Skeletal muscle tissue (tissue), 3 donors: ENCODE measurements at regions not wholly inside any gene's neighbourhood (a gene's known extent, or its start where the extent isn't known, plus 50 kb on each side); places are given as distances from the start of the nearest gene placed in this dataset.

Experiments
- H3K27ac ChIP-seq: one replicate; pipeline ENCODE4 v1.7.0; 2013; ENCODE audit warnings: mild to moderate bottlenecking, low read depth, low read length, inconsistent platforms
- H3K27me3 ChIP-seq, 3 donors: one replicate each; pipeline ENCODE4 v1.7.0; 2013; ENCODE audit warnings: low read length in 3 of 3; ENCODE audit not compliant: control insufficient read depth in 3 of 3, insufficient read depth in 3 of 3
- H3K36me3 ChIP-seq, 3 donors: one replicate each; pipeline ENCODE4 v1.7.0; 2013; ENCODE audit warnings: low read length in 3 of 3; ENCODE audit not compliant: control insufficient read depth in 3 of 3, insufficient read depth in 3 of 3
- H3K4me1 ChIP-seq, 3 donors: one replicate each; pipeline ENCODE4 v1.7.0; 2013; ENCODE audit warnings: low read length in 3 of 3, mild to moderate bottlenecking in 3 of 3; ENCODE audit not compliant: control insufficient read depth in 3 of 3, insufficient read depth in 3 of 3
- H3K4me3 ChIP-seq, 3 donors: one replicate each; pipeline ENCODE4 v1.7.0; 2013; ENCODE audit warnings: low read length in 3 of 3
- H3K9ac ChIP-seq, 3 donors: one replicate each; pipeline ENCODE4 v1.7.0; 2013; ENCODE audit warnings: low read length in 3 of 3, mild to moderate bottlenecking in 3 of 3, moderate library complexity in 2 of 3, low read depth in 1 of 3
- H3K9me3 ChIP-seq, 3 donors: one replicate each; pipeline ENCODE4 v1.7.0; 2013; ENCODE audit warnings: low read length in 3 of 3; ENCODE audit not compliant: control insufficient read depth in 3 of 3
- donor health status: Osteomylitis.

DNA sequence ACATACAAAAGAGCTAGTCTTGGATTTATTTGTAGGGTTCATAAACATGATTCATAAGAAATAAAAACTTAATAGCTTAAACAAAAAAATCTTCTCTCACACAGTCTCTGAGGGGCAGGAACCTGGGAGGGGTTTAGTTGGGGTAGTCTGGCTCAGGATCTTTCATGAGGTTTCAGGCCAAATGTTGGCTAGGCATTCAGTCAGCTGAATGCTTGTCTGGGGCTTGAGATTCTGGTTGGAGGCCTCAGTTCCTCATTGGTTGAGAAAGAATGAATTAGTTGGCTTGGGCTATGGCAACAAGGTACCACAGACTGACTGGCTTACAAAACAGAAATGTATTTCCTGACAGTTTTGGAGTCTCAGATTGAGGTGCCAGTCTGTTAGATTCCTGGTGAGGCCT, 74.3 kb downstream of the ANKRD7 start:
- no peaks in the 10 kb centered on the region for H3K27me3 ChIP-seq
- H3K4me1 ChIP-seq = no peaks in the 10 kb centered on the region
- no peak overlapping the region for H3K9ac ChIP-seq
- no peak overlapping the region for H3K27ac ChIP-seq
- H3K36me3 ChIP-seq = no peaks in the 10 kb centered on the region
- no peaks in the 10 kb centered on the region for H3K9me3 ChIP-seq
- H3K4me3 ChIP-seq = no peak overlapping the region

- Histone ChIP-seq H3K9ac (no peak overlapping the region), H3K9me3 (no peaks in the 10 kb centered on the region), H3K27me3 (no peaks in the 10 kb centered on the region), H3K36me3 (no peaks in the 10 kb centered on the region), H3K4me3 (no peak overlapping the region), H3K27ac (no peak overlapping the region), H3K4me1 (no peaks in the 10 kb centered on the region)
Observed at GRCh38 chr7:118300177-118300576, 75.7 kb downstream of the ANKRD7 start.

DNA sequence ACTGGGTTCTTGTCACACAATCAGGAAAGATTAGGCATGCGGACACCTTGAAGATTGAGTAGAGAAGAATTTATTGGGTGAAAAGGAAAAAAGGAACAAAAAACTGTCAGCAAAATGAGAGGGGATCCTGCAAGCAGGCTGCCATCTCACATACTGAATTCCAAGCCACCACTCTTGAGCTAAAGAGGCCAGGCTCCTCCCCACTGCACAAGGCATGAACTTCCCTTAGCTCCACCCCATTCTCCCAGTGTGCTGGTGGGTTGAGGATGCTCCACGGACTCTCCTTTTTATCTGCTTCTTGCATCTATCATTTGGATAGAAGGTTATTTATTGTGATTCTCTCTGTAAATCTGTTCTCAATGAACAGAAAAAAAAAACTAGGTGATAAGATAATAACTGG, 79.6 kb downstream of the ANKRD7 start:
- Histone ChIP-seq H3K27me3 (no peaks in the 10 kb centered on the region), H3K36me3 (no peaks in the 10 kb centered on the region), H3K9ac (no peak overlapping the region), H3K27ac (no peak overlapping the region), H3K4me3 (no peak overlapping the region), H3K4me1 (no peaks in the 10 kb centered on the region), H3K9me3 (no peaks in the 10 kb centered on the region)

DNA sequence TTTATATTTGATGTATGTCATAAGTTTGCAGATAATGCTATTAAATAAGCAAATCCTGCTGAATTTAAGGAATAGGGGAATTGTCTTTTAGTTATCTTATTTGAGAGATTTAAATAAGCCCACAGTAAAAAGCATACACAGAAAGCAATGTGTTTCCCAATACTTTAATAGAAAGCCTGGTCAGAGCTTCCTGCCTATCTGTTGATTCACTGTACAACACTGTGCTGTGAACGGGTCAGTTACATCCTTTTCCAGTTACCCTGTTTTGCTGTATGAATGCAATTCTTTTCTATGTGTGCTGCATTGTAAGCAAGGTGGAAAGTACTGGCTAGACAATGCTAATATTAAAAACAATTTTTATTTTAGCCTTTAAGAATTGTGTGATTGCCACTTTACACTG, 81.2 kb downstream of the ANKRD7 start:
- no peak overlapping the region for H3K4me3 ChIP-seq
- H3K27me3 ChIP-seq = no peaks in the 10 kb centered on the region
- H3K27ac ChIP-seq = no peak overlapping the region
- no peak overlapping the region for H3K9ac ChIP-seq
- no peaks in the 10 kb centered on the region for H3K36me3 ChIP-seq
- no peaks in the 10 kb centered on the region for H3K9me3 ChIP-seq
- no peaks in the 10 kb centered on the region for H3K4me1 ChIP-seq

DNA sequence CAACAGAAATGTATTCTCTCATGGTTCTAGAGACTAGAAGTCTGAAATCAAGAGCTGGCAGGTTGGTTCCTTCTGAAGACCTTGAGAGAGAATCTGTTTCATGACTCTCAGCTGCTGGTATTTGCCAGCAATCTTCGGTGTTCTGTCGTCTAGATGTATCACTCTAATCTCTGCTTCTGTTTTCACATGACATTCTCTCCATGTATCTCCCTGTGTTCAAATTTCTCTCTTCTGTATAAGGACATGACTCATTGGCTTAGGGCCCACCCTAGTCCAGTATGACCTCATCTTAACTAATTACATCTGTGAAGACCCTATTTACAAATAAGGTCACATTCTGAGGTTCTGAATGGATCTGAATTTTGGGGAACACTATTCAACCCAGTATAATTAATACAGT, 82.3 kb downstream of the ANKRD7 start:
- H3K9ac ChIP-seq = no peak overlapping the region
- H3K27ac ChIP-seq = no peak overlapping the region
- no peaks in the 10 kb centered on the region for H3K27me3 ChIP-seq
- H3K4me1 ChIP-seq = no peaks in the 10 kb centered on the region
- no peaks in the 10 kb centered on the region for H3K9me3 ChIP-seq
- H3K4me3 ChIP-seq = no peak overlapping the region
- H3K36me3 ChIP-seq = no peaks in the 10 kb centered on the region

DNA sequence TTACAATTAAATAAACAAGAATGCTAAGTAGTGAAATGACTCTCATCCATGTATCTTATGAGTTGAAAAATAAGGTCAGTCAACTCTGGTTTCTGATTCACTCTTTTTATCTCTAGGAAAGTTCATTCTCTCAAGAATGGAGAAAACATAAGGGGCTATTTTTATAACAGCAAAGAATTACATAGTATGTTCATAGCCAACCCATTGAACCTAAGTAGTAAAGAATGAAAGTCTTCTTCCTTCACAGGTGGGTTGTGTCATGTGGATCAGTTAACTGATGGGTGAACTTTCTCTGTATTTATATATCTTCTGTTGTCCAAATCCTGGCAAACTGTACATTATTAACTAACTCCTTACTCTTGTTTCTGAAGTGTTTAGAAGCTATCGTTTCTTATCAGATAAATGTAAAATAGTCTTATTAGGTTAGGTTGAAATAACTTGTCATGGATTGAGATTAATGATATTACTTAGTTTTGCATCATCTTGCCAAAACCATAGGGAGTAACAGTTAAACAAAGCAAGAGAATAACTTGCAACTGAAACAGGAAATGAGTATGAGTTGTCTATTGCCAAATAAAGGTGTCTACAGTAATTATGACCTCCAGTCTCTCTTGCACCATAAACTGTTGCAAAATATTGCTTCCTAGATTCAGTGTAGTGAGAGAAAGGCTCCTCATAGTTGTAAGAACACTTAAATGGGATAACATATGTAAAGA, 86.8 kb downstream of the ANKRD7 start:
- no peak overlapping the region for H3K4me3 ChIP-seq
- no peak overlapping the region for H3K9ac ChIP-seq
- no peaks in the 10 kb centered on the region for H3K9me3 ChIP-seq
- H3K27me3 ChIP-seq = no peaks in the 10 kb centered on the region
- H3K36me3 ChIP-seq = no peaks in the 10 kb centered on the region
- H3K4me1 ChIP-seq = no peaks in the 10 kb centered on the region
- H3K27ac ChIP-seq = no peak overlapping the region

DNA sequence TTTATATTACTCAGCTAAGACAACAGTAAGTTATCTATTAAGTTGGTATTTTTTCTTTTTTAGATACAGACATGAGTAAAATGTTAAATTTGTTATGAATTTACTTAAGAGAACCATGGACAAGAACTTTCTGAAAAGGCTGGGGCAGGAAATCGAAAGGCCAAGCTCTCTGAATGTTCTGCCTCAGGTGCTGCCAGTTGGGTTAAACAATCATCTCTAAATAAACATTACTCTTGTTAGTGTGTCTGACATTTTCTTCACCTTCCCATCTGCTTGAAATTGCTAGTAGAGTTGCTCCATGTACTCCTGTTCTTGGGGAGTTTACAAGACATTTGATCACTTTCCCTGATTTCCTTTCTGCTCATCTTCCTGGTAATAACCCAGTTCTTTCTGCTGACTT, 87.5 kb downstream of the ANKRD7 start:
- Histone ChIP-seq H3K4me1 (no peaks in the 10 kb centered on the region), H3K4me3 (no peak overlapping the region), H3K27me3 (no peaks in the 10 kb centered on the region), H3K9me3 (no peaks in the 10 kb centered on the region), H3K9ac (no peak overlapping the region), H3K27ac (no peak overlapping the region), H3K36me3 (no peaks in the 10 kb centered on the region)

- Histone ChIP-seq H3K4me1 (no peaks in the 10 kb centered on the region), H3K27ac (no peak overlapping the region), H3K27me3 (no peaks in the 10 kb centered on the region), H3K4me3 (no peak overlapping the region), H3K9me3 (no peaks in the 10 kb centered on the region), H3K9ac (no peak overlapping the region), H3K36me3 (no peaks in the 10 kb centered on the region)
Observed at GRCh38 chr7:118312966-118313365, 88.5 kb downstream of the ANKRD7 start.

DNA sequence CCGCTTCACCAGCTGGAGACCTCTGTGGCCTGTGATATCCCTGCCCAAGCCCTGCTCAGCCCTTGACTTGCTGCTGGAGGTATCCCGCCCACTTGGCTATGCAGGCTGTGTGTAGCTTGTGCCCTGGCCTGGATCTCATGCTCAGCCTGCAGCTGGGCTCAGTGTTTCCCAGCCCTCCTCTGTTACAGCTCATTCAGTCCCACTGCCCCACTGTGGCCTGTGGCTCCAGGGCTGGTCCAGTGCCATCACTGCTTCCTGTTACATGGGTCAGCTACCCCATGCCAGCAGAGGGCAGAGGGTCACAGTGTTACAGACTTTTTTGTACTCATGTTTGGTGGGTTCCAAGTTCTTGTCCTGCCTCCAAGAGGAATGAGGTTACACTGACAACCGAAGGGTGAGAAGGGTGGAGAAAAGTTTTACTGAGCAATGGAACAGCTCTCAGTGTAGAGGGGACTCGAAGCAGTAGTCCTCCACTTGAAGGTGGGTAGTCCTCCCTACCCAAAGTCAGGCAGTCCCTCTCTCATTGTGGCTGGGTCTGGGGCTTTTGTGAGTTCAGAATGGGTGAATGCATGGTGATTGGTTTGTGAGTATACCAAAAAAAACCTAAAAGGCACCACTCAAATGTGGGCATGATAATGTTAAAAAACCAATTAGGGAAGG, 100.4 kb downstream of the ANKRD7 start:
- no peak overlapping the region for H3K9ac ChIP-seq
- no peaks in the 10 kb centered on the region for H3K27me3 ChIP-seq
- no peaks in the 10 kb centered on the region for H3K36me3 ChIP-seq
- H3K9me3 ChIP-seq = no peaks in the 10 kb centered on the region
- no peaks in the 10 kb centered on the region for H3K4me1 ChIP-seq
- H3K4me3 ChIP-seq = no peak overlapping the region
- no peak overlapping the region for H3K27ac ChIP-seq

DNA sequence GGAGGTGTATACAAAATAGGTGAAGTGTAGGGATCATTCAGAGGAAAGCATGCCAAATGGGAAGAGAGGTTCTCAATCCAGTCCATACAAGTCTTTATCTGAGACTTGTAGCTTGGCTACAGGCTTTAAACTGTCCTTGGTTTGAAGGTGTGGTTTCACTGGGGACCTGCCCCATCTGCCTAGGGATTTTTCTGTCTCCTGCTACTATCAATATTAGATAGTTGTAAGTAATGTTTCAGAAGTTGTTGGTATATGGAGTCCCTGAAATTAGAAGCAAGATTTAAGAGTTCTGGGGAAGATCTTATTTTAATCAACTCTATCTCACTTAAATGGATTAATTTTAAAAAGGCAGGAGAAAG, 100.9 kb downstream of the ANKRD7 start:
- Histone ChIP-seq H3K27me3 (no peaks in the 10 kb centered on the region), H3K36me3 (no peaks in the 10 kb centered on the region), H3K4me3 (no peak overlapping the region), H3K27ac (no peak overlapping the region), H3K9me3 (no peaks in the 10 kb centered on the region), H3K9ac (no peak overlapping the region), H3K4me1 (no peaks in the 10 kb centered on the region)
